ENCODE measurements at regions not wholly inside any gene's neighbourhood (a gene's known extent, or its start where the extent isn't known, plus 50 kb on each side); places are given as distances from the start of the nearest gene placed in this dataset.

- TF ChIP-seq POLR2AphosphoS5 (IDR thresholded peaks at IDR 0.05) (no peak), CTCF (IDR thresholded peaks at IDR 0.05) (no peak), POLR2A (IDR thresholded peaks at IDR 0.05) (no peak)
Measured at GRCh38 chr5:8613078-8613685, 744.2 kb downstream of the MTRR start.
